Breast epithelium (tissue), 3 donors: ENCODE measurements at regions not wholly inside any gene's neighbourhood (a gene's known extent, or its start where the extent isn't known, plus 50 kb on each side); places are given as distances from the start of the nearest gene placed in this dataset.

Experiments used
- POLR2AphosphoS5 ChIP-seq, 3 donors: sonication (generic); formaldehyde crosslinking; IDR thresholded peaks; one replicate each; pipeline ENCODE4 v1.6.1; 2017; ENCODE audit warnings: antibody characterized with exemption in 3 of 3
- TF ChIP-seq, protein P1 (sequence below), 3 donors: fragments of 450-650 bp; IDR thresholded peaks; one replicate each; pipeline ENCODE4 v1.5.1; 2016 to 2017; ENCODE audit warnings: antibody characterized with exemption in 3 of 3, mild to moderate bottlenecking in 3 of 3, moderate library complexity in 3 of 3

DNA sequence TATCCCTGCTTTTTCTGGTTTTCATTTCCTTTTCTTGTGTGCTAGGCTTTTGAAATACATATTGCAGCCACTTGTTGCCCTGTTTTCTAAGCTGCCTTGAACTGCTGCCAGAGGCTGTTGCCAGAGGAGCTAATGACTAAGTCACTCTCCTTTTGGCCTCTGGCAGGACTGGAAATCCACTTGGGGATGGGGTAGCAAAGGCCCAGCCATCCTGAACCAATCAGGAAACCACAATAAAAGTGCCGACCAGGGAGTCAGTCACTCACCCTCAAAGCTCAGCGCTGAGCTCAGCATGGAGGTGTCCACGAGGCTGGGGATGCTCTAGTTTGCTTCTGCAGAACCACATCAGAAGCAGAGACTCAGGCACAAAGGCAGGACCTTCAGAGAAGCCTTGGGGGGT, 813.0 kb downstream of the DHX35 start:
- TF ChIP-seq, protein P1, sequence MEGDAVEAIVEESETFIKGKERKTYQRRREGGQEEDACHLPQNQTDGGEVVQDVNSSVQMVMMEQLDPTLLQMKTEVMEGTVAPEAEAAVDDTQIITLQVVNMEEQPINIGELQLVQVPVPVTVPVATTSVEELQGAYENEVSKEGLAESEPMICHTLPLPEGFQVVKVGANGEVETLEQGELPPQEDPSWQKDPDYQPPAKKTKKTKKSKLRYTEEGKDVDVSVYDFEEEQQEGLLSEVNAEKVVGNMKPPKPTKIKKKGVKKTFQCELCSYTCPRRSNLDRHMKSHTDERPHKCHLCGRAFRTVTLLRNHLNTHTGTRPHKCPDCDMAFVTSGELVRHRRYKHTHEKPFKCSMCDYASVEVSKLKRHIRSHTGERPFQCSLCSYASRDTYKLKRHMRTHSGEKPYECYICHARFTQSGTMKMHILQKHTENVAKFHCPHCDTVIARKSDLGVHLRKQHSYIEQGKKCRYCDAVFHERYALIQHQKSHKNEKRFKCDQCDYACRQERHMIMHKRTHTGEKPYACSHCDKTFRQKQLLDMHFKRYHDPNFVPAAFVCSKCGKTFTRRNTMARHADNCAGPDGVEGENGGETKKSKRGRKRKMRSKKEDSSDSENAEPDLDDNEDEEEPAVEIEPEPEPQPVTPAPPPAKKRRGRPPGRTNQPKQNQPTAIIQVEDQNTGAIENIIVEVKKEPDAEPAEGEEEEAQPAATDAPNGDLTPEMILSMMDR (IDR thresholded peaks at IDR 0.05) = no peak
- peak; percentile 46 to 76 (median 48) for TF ChIP-seq POLR2AphosphoS5 (IDR thresholded peaks at IDR 0.05)
